SK-N-SH (cell line): ENCODE measurements at regions not wholly inside any gene's neighbourhood (a gene's known extent, or its start where the extent isn't known, plus 50 kb on each side); places are given as distances from the start of the nearest gene placed in this dataset.

Source experiments
- ELF1 ChIP-seq: IDR thresholded peaks from 2 replicates; pipeline ENCODE4 v1.4.0; 2012
- POLR2AphosphoS5 ChIP-seq: IDR thresholded peaks from 2 replicates; pipeline ENCODE4 v1.6.1; 2012; ENCODE audit warnings: low read depth, low read length
- RAD21 ChIP-seq: IDR thresholded peaks from 2 replicates; pipeline ENCODE4 v1.6.1; 2012; ENCODE audit warnings: mild to moderate bottlenecking, low read length
- TF ChIP-seq, protein P1 (sequence below): fragments of 200-600 bp; sonication (generic); IDR thresholded peaks from 2 replicates; pipeline ENCODE4 v1.6.1; 2017; ENCODE audit warnings: antibody characterized with exemption, mild to moderate bottlenecking, moderate library complexity
- TF ChIP-seq, protein P2 (sequence below): IDR thresholded peaks from 2 replicates; pipeline ENCODE4 v1.4.0; 2012; ENCODE audit warnings: low read depth

GRCh38 chr3:40745381-40746106 lies 220.8 kb downstream of the ZNF621 start:
- TF ChIP-seq, protein P1, sequence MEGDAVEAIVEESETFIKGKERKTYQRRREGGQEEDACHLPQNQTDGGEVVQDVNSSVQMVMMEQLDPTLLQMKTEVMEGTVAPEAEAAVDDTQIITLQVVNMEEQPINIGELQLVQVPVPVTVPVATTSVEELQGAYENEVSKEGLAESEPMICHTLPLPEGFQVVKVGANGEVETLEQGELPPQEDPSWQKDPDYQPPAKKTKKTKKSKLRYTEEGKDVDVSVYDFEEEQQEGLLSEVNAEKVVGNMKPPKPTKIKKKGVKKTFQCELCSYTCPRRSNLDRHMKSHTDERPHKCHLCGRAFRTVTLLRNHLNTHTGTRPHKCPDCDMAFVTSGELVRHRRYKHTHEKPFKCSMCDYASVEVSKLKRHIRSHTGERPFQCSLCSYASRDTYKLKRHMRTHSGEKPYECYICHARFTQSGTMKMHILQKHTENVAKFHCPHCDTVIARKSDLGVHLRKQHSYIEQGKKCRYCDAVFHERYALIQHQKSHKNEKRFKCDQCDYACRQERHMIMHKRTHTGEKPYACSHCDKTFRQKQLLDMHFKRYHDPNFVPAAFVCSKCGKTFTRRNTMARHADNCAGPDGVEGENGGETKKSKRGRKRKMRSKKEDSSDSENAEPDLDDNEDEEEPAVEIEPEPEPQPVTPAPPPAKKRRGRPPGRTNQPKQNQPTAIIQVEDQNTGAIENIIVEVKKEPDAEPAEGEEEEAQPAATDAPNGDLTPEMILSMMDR: no peak
- TF ChIP-seq ELF1 (no peak), RAD21 (no peak), POLR2AphosphoS5 (no peak)
- TF ChIP-seq, protein P2, sequence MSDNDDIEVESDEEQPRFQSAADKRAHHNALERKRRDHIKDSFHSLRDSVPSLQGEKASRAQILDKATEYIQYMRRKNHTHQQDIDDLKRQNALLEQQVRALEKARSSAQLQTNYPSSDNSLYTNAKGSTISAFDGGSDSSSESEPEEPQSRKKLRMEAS: no peak
